HL-60 (cell line): ENCODE measurements at regions not wholly inside any gene's neighbourhood (a gene's known extent, or its start where the extent isn't known, plus 50 kb on each side); places are given as distances from the start of the nearest gene placed in this dataset.

Experiments
- DNase-seq, 2 experiments: peaks; one replicate each; pipeline ENCODE4 v3.0.0-alpha.2; 2010 to 2020; ENCODE audit warnings: low read depth in 1 of 2, low spot score in 1 of 2
- H3K27ac ChIP-seq: fragments of 250-450 bp; sonication (Bioruptor Pico); replicated peaks from 2 replicates; pipeline ENCODE4 v1.5.1; 2020; ENCODE audit warnings: mild to moderate bottlenecking, moderate library complexity
- H3K27me3 ChIP-seq: fragments of 250-450 bp; sonication (Bioruptor Pico); 2 replicates; pipeline ENCODE4 v1.5.1; 2021; ENCODE audit warnings: mild to moderate bottlenecking, moderate library complexity; ENCODE audit not compliant: insufficient read depth, poor library complexity, severe bottlenecking
- H3K4me3 ChIP-seq: replicated peaks from 2 replicates; pipeline ENCODE4 v1.5.1; 2011; ENCODE audit warnings: mild to moderate bottlenecking, control low read depth, low read length; ENCODE audit not compliant: insufficient read depth
- CTCF ChIP-seq: IDR thresholded peaks from one replicate; pipeline ENCODE4 v1.5.1; 2011; ENCODE audit warnings: low read length, control low read depth, inconsistent platforms; ENCODE audit not compliant: insufficient read depth
- GABPA ChIP-seq: IDR thresholded peaks from 2 replicates; pipeline ENCODE4 v1.6.1; 2012; ENCODE audit warnings: low read depth
- POLR2AphosphoS5 ChIP-seq: IDR thresholded peaks from 2 replicates; pipeline ENCODE4 v1.6.1; 2012; ENCODE audit warnings: low read depth
- REST ChIP-seq: IDR thresholded peaks from 2 replicates; pipeline ENCODE4 v1.6.1; 2012; ENCODE audit warnings: low read depth; ENCODE audit not compliant: insufficient replicate concordance
- SPI1 ChIP-seq: IDR thresholded peaks from 2 replicates; pipeline ENCODE4 v1.6.1; 2012; ENCODE audit warnings: low read depth, mild to moderate bottlenecking, borderline replicate concordance

- no peak for TF ChIP-seq SPI1
- no peak for TF ChIP-seq POLR2AphosphoS5
- no peak for TF ChIP-seq CTCF
- no peak for TF ChIP-seq REST
- no peak for TF ChIP-seq GABPA
- DNase-seq = no peak
- no peak overlapping the region for H3K4me3 ChIP-seq
- H3K27ac ChIP-seq = no peak overlapping the region
- H3K27me3 ChIP-seq = no peaks in the 10 kb centered on the region
Observed at GRCh38 chr6:106759112-106759511, 129.7 kb downstream of the QRSL1 start.

DNA sequence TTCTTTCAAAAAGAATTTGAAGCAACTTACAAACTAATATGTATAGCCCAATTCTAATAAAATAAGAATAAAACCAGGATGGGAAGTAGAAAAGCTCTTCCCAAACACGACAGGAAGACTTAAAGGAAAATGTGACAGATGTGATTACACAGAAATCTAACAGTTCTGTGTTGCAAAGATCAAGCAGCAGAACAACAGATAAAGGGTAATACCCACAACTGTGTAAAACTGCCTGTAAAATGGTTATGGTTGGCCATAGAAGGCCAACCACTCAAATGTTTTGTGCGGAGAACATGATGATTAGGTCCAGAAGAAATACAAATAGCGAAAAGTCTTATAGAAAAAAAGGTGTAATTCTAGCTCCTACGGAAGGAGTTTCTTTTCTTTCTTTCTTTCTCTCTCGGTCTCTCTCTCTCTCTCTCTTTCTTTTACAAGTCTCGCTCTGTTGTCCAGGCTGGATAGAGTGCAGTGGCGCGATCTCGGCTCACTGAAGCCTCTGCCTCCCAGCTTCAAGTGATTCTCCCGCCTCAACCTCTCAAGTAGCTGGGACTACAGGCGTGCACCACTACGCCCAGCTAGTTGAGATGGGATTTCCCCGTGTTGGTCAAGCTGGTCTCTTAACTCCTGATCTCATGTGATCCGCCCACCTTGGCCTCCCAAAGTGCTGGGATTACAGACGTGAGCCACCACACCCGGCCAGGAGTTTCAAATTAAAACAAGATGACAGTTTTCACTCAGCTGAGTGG, 128.5 kb downstream of the QRSL1 start:
- no peak overlapping the region for H3K27ac ChIP-seq
- no peaks in the 10 kb centered on the region for H3K27me3 ChIP-seq
- H3K4me3 ChIP-seq = no peak overlapping the region
- TF ChIP-seq REST (no peak), POLR2AphosphoS5 (no peak), GABPA (no peak), CTCF (no peak), SPI1 (no peak)
- no peak for DNase-seq

GRCh38 chr6:106757267-106757666, 127.9 kb downstream of the QRSL1 start:
- Histone ChIP-seq H3K27ac (no peak overlapping the region), H3K4me3 (no peak overlapping the region), H3K27me3 (no peaks in the 10 kb centered on the region)
- TF ChIP-seq GABPA (no peak), CTCF (no peak), SPI1 (no peak), POLR2AphosphoS5 (no peak), REST (no peak)
- DNase-seq = no peak
